ENCODE measurements at regions not wholly inside any gene's neighbourhood (a gene's known extent, or its start where the extent isn't known, plus 50 kb on each side); places are given as distances from the start of the nearest gene placed in this dataset.

DNA sequence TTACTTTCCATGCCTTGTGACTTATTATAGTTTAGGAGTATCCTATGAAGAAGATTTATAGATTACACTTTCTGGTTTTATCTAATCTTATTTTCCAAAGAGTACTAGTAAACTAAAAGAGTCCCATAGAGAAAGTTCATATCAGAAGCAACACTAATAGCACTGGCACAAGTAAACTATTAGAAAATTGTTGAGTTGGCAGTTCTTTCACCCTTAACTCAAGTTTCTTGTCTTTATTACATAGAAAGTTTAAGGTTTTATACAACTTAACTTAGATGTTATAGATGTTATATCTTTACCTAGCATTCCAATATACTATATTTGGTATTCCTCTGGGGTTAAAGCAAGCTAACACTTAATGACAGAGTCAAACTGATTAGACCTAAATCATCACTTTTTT is 437.8 kb upstream of the ARRDC3 start:
- TF ChIP-seq, protein P1, sequence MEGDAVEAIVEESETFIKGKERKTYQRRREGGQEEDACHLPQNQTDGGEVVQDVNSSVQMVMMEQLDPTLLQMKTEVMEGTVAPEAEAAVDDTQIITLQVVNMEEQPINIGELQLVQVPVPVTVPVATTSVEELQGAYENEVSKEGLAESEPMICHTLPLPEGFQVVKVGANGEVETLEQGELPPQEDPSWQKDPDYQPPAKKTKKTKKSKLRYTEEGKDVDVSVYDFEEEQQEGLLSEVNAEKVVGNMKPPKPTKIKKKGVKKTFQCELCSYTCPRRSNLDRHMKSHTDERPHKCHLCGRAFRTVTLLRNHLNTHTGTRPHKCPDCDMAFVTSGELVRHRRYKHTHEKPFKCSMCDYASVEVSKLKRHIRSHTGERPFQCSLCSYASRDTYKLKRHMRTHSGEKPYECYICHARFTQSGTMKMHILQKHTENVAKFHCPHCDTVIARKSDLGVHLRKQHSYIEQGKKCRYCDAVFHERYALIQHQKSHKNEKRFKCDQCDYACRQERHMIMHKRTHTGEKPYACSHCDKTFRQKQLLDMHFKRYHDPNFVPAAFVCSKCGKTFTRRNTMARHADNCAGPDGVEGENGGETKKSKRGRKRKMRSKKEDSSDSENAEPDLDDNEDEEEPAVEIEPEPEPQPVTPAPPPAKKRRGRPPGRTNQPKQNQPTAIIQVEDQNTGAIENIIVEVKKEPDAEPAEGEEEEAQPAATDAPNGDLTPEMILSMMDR (IDR thresholded peaks at IDR 0.05) = no peak
- no peak for TF ChIP-seq POLR2AphosphoS5 (IDR thresholded peaks at IDR 0.05; ENCODE audit: low read depth, low read length)
- TF ChIP-seq SIN3A (IDR thresholded peaks at IDR 0.05; ENCODE audit: borderline replicate concordance, insufficient read depth, low read depth, low read length) = no peak
